BLaER1 treated with 17β-estradiol and CSF1 and Interleukin-3, amounts not matched to agents 10 nM and 100 nM (cell line): ENCODE measurements at regions not wholly inside any gene's neighbourhood (a gene's known extent, or its start where the extent isn't known, plus 50 kb on each side); places are given as distances from the start of the nearest gene placed in this dataset.

Source experiments
- H3K27ac ChIP-seq, 11 experiments: shearing (Covaris generic); formaldehyde crosslinking; 2 replicates each; pipeline ENCODE4 v1.8.1; 2022
- H3K27me3 ChIP-seq, 11 experiments: shearing (Covaris generic); formaldehyde crosslinking; 2 replicates each; pipeline ENCODE4 v1.8.1; 2022
- H3K36me3 ChIP-seq, 11 experiments: shearing (Covaris generic); formaldehyde crosslinking; 2 replicates each; pipeline ENCODE4 v1.8.1; 2022
- H3K4me1 ChIP-seq, 10 experiments: shearing (Covaris generic); formaldehyde crosslinking; 2 replicates each; pipeline ENCODE4 v1.8.1; 2022
- H3K4me2 ChIP-seq, 11 experiments: shearing (Covaris generic); formaldehyde crosslinking; 2 replicates each; pipeline ENCODE4 v1.8.1; 2022
- H3K4me3 ChIP-seq, 10 experiments: shearing (Covaris generic); formaldehyde crosslinking; 2 replicates each; pipeline ENCODE4 v1.8.1; 2022
- H3K9ac ChIP-seq, 11 experiments: shearing (Covaris generic); formaldehyde crosslinking; 2 replicates each; pipeline ENCODE4 v1.8.1; 2022
- H3K9me3 ChIP-seq, 11 experiments: shearing (Covaris generic); formaldehyde crosslinking; replicated peaks in 1 of 11; 2 replicates each; pipeline ENCODE4 v1.8.1; 2022
- H4K20me1 ChIP-seq, 11 experiments: shearing (Covaris generic); formaldehyde crosslinking; 2 replicates each; pipeline ENCODE4 v1.8.1; 2022
- Cebpa-rat ChIP-seq, 11 experiments: shearing (Covaris generic); IDR thresholded peaks; 2 replicates each; pipeline ENCODE4 v1.8.1; 2022

DNA sequence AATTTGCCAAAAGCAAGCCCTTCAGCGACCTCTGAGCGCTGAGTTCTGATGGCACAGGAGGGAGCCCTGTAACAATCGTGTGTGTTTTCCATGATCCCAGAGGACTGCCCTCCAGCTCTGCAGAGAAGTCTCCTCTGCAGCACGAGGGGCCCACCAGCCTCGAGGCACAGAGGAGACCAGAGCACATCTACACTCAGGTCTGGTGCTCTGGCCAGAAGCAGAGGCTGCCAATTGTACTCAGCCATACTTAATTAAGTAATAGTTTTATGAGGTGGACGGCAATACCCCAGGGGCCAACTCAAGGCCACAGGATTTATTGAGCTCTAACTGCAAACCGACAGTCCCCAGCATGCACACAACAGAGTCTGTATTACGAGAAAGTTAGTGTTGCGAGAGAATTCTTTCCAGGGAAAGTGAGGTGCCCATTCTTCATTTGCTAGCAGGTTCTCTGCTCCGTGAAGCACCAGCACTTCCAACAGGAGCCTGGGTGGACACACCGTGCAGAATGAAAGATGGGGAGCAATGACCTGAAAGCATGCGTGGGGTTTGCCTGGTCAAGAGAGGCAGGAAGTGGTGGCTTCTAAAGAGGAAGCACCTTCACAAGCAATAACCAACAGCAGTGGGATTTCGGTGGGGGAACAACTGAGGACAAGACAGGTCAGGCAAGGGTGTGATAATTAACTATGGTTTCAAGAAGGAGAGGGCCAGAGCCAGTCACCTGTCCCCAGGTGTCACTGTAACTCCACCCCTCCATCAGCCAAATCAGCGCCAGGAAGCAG, 92.8 kb upstream of the FOXC1 start:
- H3K4me3 ChIP-seq = no peak overlapping the region
- peak overlapping the region in 4 of 11 experiments; percentile 10 to 26 (median 20); a peak in 1 of 22 replicates for H3K4me2 ChIP-seq
- peaks cover 0 to 7% (median 0%) of the 10 kb centered on the region in 10 experiments; a peak in 6 of 20 replicates for H3K4me1 ChIP-seq
- H4K20me1 ChIP-seq = no peaks in the 10 kb centered on the region
- no peak for TF ChIP-seq Cebpa-rat (IDR thresholded peaks at IDR 0.05)
- no peaks in the 10 kb centered on the region for H3K36me3 ChIP-seq
- no peaks in the 10 kb centered on the region for H3K9me3 ChIP-seq
- H3K9ac ChIP-seq = no peak overlapping the region
- H3K27ac ChIP-seq = no peak overlapping the region
- H3K27me3 ChIP-seq = no peaks in the 10 kb centered on the region

DNA sequence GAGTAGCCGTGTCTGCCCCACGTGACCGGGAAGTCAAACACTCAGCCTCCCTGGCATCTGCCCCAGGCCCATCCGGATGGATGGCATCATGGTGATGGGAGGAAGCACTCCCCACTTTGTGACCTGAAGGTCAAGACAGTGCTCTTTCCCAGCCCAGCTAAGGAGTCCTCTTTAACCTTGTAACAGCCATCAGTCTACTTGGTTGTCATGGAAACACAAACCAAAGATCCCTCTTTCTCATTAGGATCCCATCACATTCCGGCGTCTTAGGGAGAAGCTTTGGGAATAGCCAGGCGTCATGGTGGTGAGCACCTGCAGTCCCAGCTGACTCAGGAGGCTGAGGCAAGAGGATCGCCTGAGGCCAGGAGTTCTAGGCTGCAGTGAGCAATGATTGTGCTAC, 90.9 kb upstream of the FOXC1 start:
- H3K9me3 ChIP-seq = peaks cover 0 to 5% (median 1%) of the 10 kb centered on the region in 11 experiments; a peak in 7 of 22 replicates
- no peak for TF ChIP-seq Cebpa-rat (IDR thresholded peaks at IDR 0.05)
- no peak overlapping the region for H3K4me3 ChIP-seq
- H3K4me1 ChIP-seq = peaks cover 0 to 7% (median 0%) of the 10 kb centered on the region in 10 experiments; a peak in 6 of 20 replicates
- no peaks in the 10 kb centered on the region for H3K36me3 ChIP-seq
- H4K20me1 ChIP-seq = no peaks in the 10 kb centered on the region
- H3K9ac ChIP-seq = no peak overlapping the region
- no peaks in the 10 kb centered on the region for H3K27me3 ChIP-seq
- H3K4me2 ChIP-seq = no peak overlapping the region
- H3K27ac ChIP-seq = no peak overlapping the region

DNA sequence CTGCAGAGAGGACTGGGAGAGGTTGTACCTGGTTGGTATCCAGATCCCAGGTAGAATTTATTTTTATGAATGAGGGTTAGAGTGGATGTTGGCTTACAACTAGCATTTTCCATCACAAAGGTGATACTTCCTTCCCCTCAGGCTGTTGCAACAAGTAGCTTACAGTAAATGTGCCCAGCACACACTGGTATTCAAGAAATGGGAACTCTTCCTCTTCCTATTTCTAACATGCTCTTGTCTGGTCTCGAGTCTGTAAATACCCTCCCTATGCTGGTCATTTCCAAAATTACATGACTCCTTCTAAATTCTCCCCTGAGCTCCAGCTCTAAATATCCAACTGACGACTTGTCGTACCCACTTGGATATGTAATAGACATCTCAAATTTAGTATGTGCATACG, 90.1 kb upstream of the FOXC1 start:
- Histone ChIP-seq H4K20me1 (no peaks in the 10 kb centered on the region), H3K4me2 (no peak overlapping the region), H3K36me3 (no peaks in the 10 kb centered on the region), H3K9ac (no peak overlapping the region), H3K27ac (no peak overlapping the region), H3K4me3 (no peak overlapping the region), H3K4me1 (peaks cover 0 to 7% (median 0%) of the 10 kb centered on the region in 10 experiments; a peak in 6 of 20 replicates), H3K27me3 (no peaks in the 10 kb centered on the region), H3K9me3 (peaks cover 0 to 12% (median 5%) of the 10 kb centered on the region in 11 experiments; a peak in 7 of 22 replicates)
- no peak for TF ChIP-seq Cebpa-rat (IDR thresholded peaks at IDR 0.05)

DNA sequence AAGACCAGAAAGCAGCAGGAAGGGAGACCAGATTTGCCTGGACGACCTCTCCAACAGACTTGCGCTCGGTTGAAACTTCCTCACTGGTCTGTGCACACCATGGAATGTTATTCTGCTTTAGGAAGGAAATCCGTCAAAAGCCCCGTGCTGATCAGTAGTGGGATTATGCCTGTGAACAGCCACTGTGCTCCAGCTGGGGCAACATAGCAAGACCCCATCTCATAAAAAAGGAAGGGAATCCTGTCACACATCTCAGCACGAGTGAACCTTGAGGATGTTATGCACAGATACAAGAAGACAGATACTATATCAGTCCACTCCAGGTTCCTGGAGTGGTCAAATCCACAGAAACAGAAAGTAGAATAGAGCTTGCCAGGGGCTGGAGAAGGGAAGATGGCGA, 86.9 kb upstream of the FOXC1 start:
- Histone ChIP-seq H3K9me3 (peaks cover 0 to 12% (median 5%) of the 10 kb centered on the region in 11 experiments; a peak in 7 of 22 replicates), H3K27me3 (no peaks in the 10 kb centered on the region), H3K9ac (no peak overlapping the region), H4K20me1 (no peaks in the 10 kb centered on the region), H3K4me3 (no peak overlapping the region), H3K36me3 (no peaks in the 10 kb centered on the region), H3K27ac (no peak overlapping the region), H3K4me1 (peaks cover 8 to 17% (median 12%) of the 10 kb centered on the region in 10 experiments), H3K4me2 (no peak overlapping the region)
- no peak for TF ChIP-seq Cebpa-rat (IDR thresholded peaks at IDR 0.05)

DNA sequence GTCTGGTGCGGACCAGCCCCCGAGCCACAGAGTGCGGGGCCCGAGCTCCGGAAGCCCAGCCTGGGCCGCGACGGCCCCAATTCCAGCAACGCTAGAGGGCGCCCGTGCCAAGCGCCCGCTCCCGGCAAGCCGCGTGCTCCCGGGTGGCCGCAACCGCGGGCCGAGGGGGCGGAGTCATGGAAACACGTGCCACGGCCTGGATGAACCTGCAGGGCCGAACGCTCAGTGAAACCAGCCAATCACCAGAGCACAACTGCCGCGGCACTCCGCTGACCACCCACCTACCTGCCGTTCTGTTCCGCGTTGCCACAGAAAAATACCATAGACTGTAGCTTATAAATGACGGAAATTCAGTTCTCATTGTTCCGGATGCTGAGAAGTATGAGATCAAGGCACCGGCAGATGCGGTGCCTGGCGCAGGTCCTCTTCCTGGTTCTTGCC, 85.7 kb upstream of the FOXC1 start:
- Histone ChIP-seq H3K4me2 (no peak overlapping the region), H3K27me3 (no peaks in the 10 kb centered on the region), H4K20me1 (no peaks in the 10 kb centered on the region), H3K9me3 (peaks cover 0 to 12% (median 5%) of the 10 kb centered on the region in 11 experiments; a peak in 7 of 22 replicates), H3K4me3 (no peak overlapping the region), H3K9ac (no peak overlapping the region), H3K4me1 (peaks cover 8 to 18% (median 12%) of the 10 kb centered on the region in 10 experiments), H3K36me3 (no peaks in the 10 kb centered on the region), H3K27ac (no peak overlapping the region)
- TF ChIP-seq Cebpa-rat (IDR thresholded peaks at IDR 0.05) = no peak

DNA sequence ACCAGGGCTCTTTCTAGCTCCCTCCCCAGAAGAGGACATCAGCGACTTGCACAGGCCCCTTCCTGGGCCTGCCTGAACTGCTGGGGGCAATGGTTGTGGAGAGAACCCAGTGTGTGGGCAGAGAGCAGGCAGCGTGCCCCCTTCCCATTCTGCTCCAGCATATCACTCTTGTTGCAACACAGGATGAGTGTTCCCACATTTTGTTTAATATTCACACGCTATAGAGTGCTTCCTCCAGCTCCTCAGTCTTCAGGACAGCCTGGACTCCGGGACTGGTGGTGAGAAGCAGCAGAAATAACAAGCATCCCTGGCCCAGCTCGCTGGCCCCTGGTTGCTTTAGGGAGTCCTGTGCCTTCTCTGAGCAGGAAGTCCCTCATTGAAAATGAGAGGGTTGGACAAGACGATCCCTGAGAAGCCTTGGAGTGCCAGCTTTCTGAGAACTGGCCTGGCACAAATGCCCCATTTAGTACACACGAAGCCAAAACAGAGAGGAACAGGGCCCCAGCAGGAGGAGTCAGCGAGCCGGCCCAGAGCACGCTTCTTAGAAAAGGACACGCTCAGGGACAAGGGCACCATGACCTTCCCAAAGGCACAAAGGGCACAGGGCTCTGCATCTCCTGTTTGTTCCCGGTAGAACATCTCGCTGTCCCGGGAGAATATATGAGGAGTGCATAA, 84.2 kb upstream of the FOXC1 start:
- Histone ChIP-seq H3K27me3 (no peaks in the 10 kb centered on the region), H3K27ac (no peak overlapping the region)

DNA sequence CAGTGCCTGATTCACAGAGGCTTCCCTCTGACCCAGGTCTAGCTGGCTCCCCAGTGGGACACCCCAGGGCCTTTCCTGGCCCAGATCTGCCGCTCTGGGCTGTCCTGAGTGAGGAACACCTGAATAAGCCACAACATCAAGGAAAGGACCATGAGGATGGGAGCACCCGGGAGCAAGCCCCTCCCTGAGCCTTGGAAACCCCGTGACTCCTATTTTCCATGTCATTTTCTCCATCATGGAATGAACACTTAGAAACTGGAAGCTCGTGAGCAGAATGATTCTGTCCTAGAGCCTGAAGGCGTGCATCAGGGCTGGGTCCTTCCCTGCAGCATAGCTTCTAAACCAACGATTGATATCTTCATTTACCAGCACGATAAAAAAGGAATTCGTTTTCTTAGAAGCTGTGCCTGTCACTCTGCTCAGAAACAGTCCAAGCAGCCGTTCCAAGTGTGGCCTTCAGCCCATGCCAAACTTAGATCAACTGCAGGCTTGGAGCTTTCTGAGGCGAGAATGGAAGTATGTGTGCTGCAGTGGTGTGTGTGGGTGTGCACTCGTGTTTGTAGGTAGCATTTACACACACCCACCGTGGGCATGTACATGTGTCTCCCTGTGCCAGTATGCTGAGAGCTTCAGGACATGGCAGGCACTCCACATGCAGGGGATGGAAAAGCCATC, 83.2 kb upstream of the FOXC1 start:
- no peak overlapping the region for H3K9ac ChIP-seq
- H4K20me1 ChIP-seq = no peaks in the 10 kb centered on the region
- H3K9me3 ChIP-seq = peaks cover 0 to 12% (median 5%) of the 10 kb centered on the region in 11 experiments; a peak in 7 of 22 replicates
- H3K36me3 ChIP-seq = no peaks in the 10 kb centered on the region
- H3K4me3 ChIP-seq = no peak overlapping the region
- H3K27me3 ChIP-seq = no peaks in the 10 kb centered on the region
- H3K27ac ChIP-seq = no peak overlapping the region
- H3K4me2 ChIP-seq = peak overlapping the region; percentile 13 to 74 (median 51); a peak in 20 of 22 replicates
- no peak for TF ChIP-seq Cebpa-rat (IDR thresholded peaks at IDR 0.05)
- peaks cover 8 to 18% (median 12%) of the 10 kb centered on the region in 10 experiments for H3K4me1 ChIP-seq

More for the DNA sequence above, 84.2 kb upstream of the FOXC1 start:
- Histone ChIP-seq H3K36me3 (no peaks in the 10 kb centered on the region), H3K9me3 (peaks cover 0 to 12% (median 5%) of the 10 kb centered on the region in 11 experiments; a peak in 7 of 22 replicates), H3K4me3 (no peak overlapping the region), H3K9ac (no peak overlapping the region), H4K20me1 (no peaks in the 10 kb centered on the region), H3K4me1 (peaks cover 8 to 18% (median 12%) of the 10 kb centered on the region in 10 experiments), H3K4me2 (no peak overlapping the region)
- TF ChIP-seq Cebpa-rat (IDR thresholded peaks at IDR 0.05) = no peak

DNA sequence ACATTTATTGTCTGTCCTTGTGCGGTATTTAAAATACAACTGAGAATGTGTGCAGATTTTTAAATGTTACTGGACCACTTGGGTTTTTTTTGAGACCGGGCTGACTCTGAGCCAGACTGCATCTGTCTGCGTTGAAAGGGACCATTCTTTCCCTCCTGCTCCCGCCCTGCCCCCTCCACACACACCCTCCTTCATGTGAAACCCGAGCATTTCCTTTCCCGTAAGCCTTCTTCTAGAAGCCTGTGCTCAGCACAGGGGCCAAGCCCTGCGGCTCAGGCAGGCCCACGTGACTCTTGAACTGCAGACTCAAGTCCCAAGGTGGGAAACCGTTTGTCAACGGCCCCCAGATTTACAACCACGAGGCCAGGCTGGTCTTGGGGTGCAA, 82.7 kb upstream of the FOXC1 start:
- Histone ChIP-seq H3K4me3 (no peak overlapping the region), H3K27me3 (no peaks in the 10 kb centered on the region), H4K20me1 (no peaks in the 10 kb centered on the region), H3K4me2 (peak overlapping the region; percentile 13 to 74 (median 51); a peak in 20 of 22 replicates), H3K27ac (no peak overlapping the region), H3K4me1 (peaks cover 8 to 18% (median 12%) of the 10 kb centered on the region in 10 experiments), H3K9ac (no peak overlapping the region), H3K36me3 (no peaks in the 10 kb centered on the region), H3K9me3 (peaks cover 0 to 12% (median 5%) of the 10 kb centered on the region in 11 experiments; a peak in 7 of 22 replicates)
- no peak for TF ChIP-seq Cebpa-rat (IDR thresholded peaks at IDR 0.05)

DNA sequence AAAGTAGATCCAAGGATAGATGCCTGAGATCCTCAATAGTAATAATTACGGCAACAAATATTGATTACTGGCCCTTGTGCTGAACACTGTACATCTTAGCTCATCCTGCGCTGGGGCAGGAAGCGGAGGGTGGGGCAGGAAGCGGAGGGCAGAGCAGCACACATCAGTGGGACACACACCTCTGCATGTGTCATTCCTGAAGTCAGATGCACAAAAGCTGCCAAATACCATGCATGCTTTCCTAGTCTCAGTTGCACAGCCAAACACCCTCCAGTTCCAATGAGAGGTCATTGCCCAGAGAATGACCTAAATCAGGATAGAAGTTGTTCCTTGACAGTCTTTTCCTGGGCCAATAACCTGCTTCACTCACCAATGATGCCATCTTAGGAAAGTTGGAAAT, 74.4 kb upstream of the FOXC1 start:
- Histone ChIP-seq H3K9me3 (no peaks in the 10 kb centered on the region), H4K20me1 (no peaks in the 10 kb centered on the region), H3K4me3 (no peak overlapping the region), H3K4me1 (peaks cover 0 to 6% (median 0%) of the 10 kb centered on the region in 10 experiments; a peak in 3 of 20 replicates), H3K27me3 (no peaks in the 10 kb centered on the region), H3K27ac (no peak overlapping the region), H3K9ac (no peak overlapping the region), H3K36me3 (no peaks in the 10 kb centered on the region), H3K4me2 (no peak overlapping the region; a peak in 1 of 22 replicates)
- no peak for TF ChIP-seq Cebpa-rat (IDR thresholded peaks at IDR 0.05)
